Progenitor cell of endocrine pancreas (in vitro differentiated cells): ENCODE measurements at regions not wholly inside any gene's neighbourhood (a gene's known extent, or its start where the extent isn't known, plus 50 kb on each side); places are given as distances from the start of the nearest gene placed in this dataset.

Experiments used
- DNase-seq: peaks from one replicate; pipeline ENCODE4 v3.0.0; 2021; ENCODE audit warnings: low spot score; ENCODE audit not compliant: unreplicated experiment
- H3K27ac Mint-ChIP-seq: 2 replicates; pipeline ENCODE4 v1.8.0; 2021; ENCODE audit warnings: mild to moderate bottlenecking, moderate library complexity, mixed read lengths
- H3K27me3 Mint-ChIP-seq: 2 replicates; pipeline ENCODE4 v1.8.0; 2021; ENCODE audit warnings: mixed read lengths
- H3K36me3 Mint-ChIP-seq: 2 replicates; pipeline ENCODE4 v1.8.0; 2022; ENCODE audit warnings: mixed read lengths; ENCODE audit not compliant: insufficient read depth
- H3K4me1 Mint-ChIP-seq: 2 replicates; pipeline ENCODE4 v1.8.0; 2021; ENCODE audit warnings: low read depth, mixed read lengths
- H3K4me3 Mint-ChIP-seq: 2 replicates; pipeline ENCODE4 v1.8.0; 2021; ENCODE audit warnings: low read depth, mild to moderate bottlenecking, moderate library complexity, mixed read lengths
- H3K9me3 Mint-ChIP-seq: 2 replicates; pipeline ENCODE4 v1.8.0; 2021; ENCODE audit warnings: low read depth, mixed read lengths
- CTCF ChIP-seq: fragments of 200-600 bp; sonication (generic); IDR thresholded peaks from one replicate; pipeline ENCODE4 v1.5.0; 2021; ENCODE audit warnings: antibody characterized with exemption, mild to moderate bottlenecking; ENCODE audit not compliant: unreplicated experiment

GRCh38 chr5:102089883-102090282 lies 206.2 kb downstream of the SLCO4C1 start:
- Mint-ChIP-seq H3K27ac (no peak overlapping the region), H3K27me3 (no peaks in the 10 kb centered on the region), H3K4me1 (peaks cover 1% of the 10 kb centered on the region), H3K4me3 (no peak overlapping the region), H3K36me3 (no peaks in the 10 kb centered on the region), H3K9me3 (no peaks in the 10 kb centered on the region)
- DNase-seq = no peak
- TF ChIP-seq CTCF = no peak

GRCh38 chr5:102087906-102088305 lies 208.2 kb downstream of the SLCO4C1 start:
- Mint-ChIP-seq H3K27ac (no peak overlapping the region), H3K27me3 (no peaks in the 10 kb centered on the region), H3K4me1 (peaks cover 1% of the 10 kb centered on the region), H3K4me3 (no peak overlapping the region), H3K9me3 (no peaks in the 10 kb centered on the region), H3K36me3 (no peaks in the 10 kb centered on the region)
- TF ChIP-seq CTCF = no peak
- no peak for DNase-seq

GRCh38 chr5:102080288-102080687 lies 215.8 kb downstream of the SLCO4C1 start:
- peaks cover 5% of the 10 kb centered on the region for H3K9me3 Mint-ChIP-seq
- no peaks in the 10 kb centered on the region for H3K27me3 Mint-ChIP-seq
- H3K27ac Mint-ChIP-seq = no peak overlapping the region
- H3K36me3 Mint-ChIP-seq = no peaks in the 10 kb centered on the region
- no peak for TF ChIP-seq CTCF
- H3K4me3 Mint-ChIP-seq = no peak overlapping the region
- H3K4me1 Mint-ChIP-seq = no peaks in the 10 kb centered on the region
- no peak for DNase-seq

- H3K27ac Mint-ChIP-seq = no peak overlapping the region
These were observed 218.2 kb downstream of the SLCO4C1 start for GRCh38 chr5:102077920-102078319.

GRCh38 chr5:102069974-102070373 lies 226.1 kb downstream of the SLCO4C1 start:
- no peaks in the 10 kb centered on the region for H3K27me3 Mint-ChIP-seq
- H3K9me3 Mint-ChIP-seq = no peaks in the 10 kb centered on the region
- H3K4me3 Mint-ChIP-seq = no peak overlapping the region
- peaks cover 7% of the 10 kb centered on the region for H3K4me1 Mint-ChIP-seq
- no peak overlapping the region for H3K27ac Mint-ChIP-seq
- H3K36me3 Mint-ChIP-seq = no peaks in the 10 kb centered on the region
- TF ChIP-seq CTCF = no peak
- DNase-seq = no peak

More at GRCh38 chr5:102077920-102078319, 218.2 kb downstream of the SLCO4C1 start:
- DNase-seq = no peak
- Mint-ChIP-seq H3K36me3 (no peaks in the 10 kb centered on the region), H3K27me3 (no peaks in the 10 kb centered on the region), H3K4me3 (no peak overlapping the region), H3K4me1 (no peaks in the 10 kb centered on the region), H3K9me3 (peaks cover 5% of the 10 kb centered on the region)
- no peak for TF ChIP-seq CTCF
